GM19328 (cell line): ENCODE measurements at regions not wholly inside any gene's neighbourhood (a gene's known extent, or its start where the extent isn't known, plus 50 kb on each side); places are given as distances from the start of the nearest gene placed in this dataset.

Experiments
- ATAC-seq: cut with Tn5 transposase; IDR thresholded peaks from one replicate; pipeline ENCODE4 v1.9.1; 2021; ENCODE audit warnings: mild to moderate bottlenecking, moderate library complexity; ENCODE audit not compliant: unreplicated experiment

DNA sequence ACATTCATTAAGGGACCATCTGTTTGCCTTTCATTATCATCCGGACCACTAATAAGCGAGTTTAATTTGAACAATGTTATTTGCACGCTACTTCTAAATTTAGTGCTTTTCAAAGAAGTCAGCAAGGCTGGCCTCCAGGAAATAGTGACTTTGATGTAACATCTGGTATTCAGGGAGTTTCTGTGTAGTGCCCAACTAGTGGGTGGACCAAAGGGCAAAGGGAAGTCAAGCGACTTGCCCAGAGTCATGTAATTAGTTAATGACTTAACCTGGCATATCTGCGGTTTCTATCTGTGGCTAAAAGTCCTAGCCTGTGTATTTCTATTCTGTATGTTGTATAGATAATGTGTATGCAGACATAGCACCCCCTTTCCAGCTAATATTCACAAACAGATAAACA is 56.3 kb upstream of the LCORL start:
- no peak for ATAC-seq

DNA sequence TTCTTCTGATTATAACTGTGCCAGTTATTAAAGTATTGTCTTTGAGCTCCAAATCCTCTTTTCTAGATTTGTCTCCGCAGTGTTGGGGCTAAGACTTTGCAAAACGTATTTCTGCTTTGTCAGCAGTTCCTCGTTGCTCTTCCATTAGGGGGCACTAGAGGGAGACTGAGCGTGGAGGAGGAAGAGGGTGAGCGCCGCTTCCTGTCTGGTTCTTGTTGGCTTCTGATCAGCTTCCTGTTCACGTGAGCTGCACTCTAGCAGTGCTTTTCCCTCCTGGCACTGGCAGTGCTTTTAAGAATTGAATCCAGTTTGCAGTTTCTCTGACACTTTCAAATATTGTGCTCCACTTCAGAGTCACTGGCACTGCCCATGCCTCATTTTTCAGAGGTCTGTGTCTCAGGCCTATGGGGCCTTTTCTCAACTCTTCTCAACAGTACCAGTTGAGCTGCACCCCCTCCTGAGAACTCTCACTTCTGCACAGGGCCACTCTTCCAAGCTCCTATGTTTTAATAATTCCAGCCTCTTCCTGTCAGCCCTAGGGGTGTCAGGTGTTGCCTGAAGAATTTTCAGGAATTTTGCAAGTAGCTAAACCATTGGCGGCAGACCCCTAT is 54.4 kb upstream of the LCORL start:
- no peak for ATAC-seq

GRCh38 chr4:18071894-18072293 is 50.3 kb upstream of the LCORL start:
- ATAC-seq: no peak
